ENCODE measurements at regions not wholly inside any gene's neighbourhood (a gene's known extent, or its start where the extent isn't known, plus 50 kb on each side); places are given as distances from the start of the nearest gene placed in this dataset.
A peak's percentile ranks its signal among the peaks of the same experiment; 100 is the strongest.

DNA sequence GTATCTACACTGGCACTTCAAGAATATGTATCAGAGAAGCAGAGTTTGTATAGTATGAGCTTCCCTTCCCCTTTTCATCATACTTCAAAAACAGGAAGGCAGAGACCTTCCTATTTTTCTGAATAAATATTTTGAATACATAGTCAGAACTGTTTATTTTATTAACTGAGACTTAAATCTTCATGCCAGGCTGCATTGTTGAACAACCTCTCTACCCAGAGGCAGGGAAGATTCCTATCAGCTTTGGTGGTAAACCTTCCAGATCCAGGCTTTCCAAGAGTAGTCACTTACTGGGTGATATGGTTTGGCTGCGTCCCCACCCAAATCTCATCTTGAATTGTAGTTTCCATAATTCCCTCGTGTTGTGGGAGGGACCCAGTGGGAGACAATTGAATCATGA lies 217.4 kb upstream of the ATP11B start:
- no peak for DNase-seq

DNA sequence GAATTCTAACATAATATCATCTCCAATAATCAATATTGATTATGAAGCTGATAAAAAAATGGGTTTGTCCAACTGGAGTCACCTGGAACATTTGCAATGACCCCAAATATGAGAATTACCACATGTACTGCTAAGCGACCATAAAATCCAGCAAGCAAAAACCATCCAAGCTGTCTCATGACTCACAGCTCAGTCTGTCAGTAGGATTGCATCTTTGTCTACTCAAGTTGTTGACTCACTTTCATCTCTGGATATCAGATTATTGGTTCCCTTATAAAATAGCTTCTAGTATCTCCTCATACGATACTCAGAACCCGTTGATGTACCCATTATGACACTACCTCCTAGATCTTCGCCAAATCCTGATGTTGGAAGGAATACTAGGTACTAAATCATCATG lies 209.8 kb upstream of the ATP11B start:
- DNase-seq, result no peak

DNA sequence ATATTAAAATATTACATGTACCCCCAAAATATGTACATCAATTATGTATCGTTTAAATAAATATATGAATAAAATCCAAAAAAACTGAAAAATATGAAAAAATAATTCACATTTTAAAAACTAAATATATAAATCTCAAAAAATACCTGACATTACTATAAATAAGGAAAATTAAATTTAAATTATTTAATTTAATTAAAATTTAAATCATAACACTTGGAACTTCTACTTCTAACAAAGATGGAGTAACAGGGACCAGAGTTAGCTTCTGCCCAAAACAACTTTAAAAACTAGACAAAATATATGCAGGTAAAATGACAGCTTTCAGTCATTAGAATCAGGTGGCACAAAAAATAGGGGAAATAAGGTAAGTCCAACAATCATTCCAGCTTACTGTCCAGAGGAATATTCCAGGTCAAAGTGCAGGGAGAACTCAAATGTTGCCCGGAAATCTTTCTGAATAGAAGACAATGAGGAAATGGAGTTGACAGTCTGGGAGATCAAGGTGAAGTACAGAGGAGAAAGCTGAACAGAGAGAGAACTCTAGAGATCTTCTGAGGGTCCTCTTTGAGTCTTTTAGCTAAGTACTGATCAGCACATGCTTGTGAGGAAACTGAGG lies 207.7 kb upstream of the ATP11B start:
- no peak for DNase-seq

- no peak for DNase-seq
Measured at GRCh38 chr3:182592747-182593146, 200.6 kb upstream of the ATP11B start.

- DNase-seq, result no peak
Measured at GRCh38 chr3:182596676-182597410, 196.5 kb upstream of the ATP11B start.

DNA sequence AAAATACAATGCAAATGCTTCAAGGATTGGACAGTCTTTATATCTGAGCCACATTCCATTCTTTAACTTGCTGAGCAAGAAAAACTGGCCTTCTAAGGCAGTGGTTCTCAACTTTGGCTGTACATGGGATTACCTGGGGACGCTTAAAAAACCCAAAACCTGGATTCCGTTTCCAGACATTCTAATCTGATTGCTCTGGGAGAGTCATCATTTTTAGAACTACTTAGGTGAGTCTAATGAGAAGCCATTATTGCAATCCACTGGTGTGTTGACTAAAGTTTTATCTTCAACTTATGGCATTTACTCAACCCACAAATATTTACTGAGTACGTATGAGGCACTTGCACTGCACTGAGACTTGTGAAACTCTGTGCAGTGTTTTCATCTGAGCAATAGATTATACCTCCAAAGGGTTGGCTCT lies 195.7 kb upstream of the ATP11B start:
- DNase-seq, result no peak

DNA sequence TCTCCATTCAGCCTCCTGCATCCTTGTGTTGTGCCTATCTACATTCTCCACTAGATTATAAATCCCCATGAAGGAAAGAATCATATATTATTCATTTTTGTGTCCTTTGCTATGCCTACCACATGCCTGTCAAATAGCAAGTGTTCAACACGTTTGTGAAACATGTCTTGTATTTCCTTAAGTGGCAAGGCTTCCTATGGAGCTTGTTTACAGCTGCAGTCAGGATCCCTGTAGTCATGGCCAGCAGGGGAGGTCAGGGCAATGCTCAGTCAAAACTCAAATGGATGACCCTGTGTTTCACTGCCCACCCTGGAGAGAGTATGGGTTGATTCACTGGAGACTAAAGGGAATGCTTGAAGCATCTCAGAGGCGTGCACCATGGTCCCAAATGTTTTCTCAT lies 191.7 kb upstream of the ATP11B start:
- DNase-seq, result no peak

DNA sequence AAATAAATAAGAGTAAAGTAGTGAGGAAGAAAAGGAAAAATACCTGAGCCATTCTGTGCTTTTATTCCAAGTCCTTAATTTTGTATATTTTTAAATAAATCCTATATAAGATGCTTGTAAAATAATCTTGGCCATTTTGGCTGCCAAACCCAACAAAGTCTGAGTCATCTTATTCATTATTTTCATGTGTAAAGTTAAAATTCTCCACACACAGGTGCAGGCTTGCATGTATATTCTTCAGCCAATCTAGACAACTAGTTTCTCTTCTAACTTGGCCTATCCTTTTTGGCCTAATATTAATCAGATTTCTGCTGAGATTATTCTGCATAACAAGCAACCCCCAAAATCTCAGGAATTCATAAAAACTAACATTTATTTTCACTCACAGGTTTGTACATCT lies 189.8 kb upstream of the ATP11B start:
- DNase-seq, result no peak

DNA sequence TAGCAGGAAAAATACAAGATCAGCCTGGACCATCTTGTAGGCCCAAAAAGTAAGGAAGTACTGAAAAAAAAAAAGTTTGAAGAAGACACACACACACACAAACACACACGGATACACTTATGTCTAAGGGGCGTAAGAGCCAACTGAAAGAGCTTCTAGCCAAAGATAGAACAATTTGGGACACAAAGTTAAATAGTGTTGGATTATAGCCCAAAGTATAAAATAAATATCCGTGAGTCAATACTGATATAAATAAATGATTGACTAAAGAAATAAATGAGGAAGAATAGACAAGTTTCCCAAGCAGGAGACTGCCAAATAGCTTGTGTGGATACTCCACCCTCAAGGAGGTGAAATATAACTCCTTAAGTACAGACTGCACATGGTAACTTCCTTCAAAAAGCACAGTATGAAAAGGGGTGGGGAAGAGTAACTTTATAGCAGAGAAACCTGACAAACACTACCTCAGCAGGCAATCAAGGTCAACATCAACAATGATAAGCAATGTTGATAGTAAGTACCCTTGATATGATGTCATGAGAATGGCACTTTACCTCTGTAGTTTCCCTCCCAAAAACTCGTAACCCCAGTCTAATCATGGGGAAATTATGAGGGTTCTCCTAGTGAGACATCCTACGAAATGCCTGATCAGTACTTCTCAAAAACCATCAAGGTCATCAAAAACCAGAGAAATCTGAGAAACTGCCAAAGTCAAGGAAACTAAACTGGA lies 187.3 kb upstream of the ATP11B start:
- no peak for DNase-seq

DNA sequence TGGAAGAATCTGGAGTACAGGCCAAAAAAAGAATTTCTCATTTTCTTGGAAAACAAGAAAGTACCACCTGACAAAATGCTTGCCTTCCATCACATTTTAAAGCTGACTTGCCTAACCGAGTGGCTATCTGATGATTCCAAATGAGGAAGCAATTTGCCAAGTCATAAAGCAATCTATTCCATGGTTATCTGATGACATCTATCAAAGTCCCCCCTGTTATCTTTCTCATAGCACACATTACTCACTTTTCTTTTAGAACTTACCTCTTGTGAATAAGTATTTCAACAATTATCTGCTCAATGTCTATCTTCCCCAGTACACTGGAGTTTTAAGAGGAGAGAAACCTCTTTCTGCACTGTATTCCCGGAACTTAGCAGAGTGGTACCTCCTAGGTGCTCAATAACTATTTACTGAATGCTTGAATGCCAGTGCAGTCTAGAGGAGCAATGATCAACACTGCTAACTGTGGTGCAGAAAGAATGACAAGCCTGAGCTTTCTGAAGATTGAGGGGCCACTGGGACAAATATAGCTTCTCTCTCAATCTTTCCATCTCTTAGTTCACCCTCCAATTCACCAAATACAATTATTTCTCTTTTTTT lies 186.3 kb upstream of the ATP11B start:
- DNase-seq, result no peak

GRCh38 chr3:182608832-182609231 lies 184.5 kb upstream of the ATP11B start:
- DNase-seq, result peak; percentile 16

DNA sequence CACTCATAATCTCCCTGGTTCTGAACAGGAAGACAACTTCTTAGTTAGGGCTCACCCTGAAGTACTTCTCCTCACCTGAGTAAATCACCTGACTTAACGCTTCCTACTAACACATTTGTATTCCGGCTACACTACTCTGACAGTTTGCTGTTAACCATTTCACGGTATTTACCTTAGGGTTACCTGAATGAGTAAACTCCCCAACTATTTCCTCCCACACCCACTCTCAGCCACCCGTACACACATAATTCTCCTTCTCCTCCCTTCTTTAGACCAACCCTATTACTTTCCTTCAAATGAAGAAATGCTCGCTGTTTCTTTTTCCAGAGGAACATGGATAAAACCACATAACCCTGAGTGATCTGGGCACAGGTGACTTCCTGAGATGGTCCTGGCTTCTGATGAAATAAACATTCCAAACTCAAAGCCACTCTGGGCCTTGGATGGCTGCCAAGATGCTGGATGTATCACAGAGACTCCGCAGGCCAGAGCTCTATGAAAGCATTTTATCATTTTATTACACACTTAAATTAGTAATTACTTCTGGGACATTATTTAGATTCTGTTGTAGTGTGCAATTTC lies 183.6 kb upstream of the ATP11B start:
- no peak for DNase-seq

GRCh38 chr3:182612332-182612731 lies 181.0 kb upstream of the ATP11B start:
- no peak for DNase-seq

DNA sequence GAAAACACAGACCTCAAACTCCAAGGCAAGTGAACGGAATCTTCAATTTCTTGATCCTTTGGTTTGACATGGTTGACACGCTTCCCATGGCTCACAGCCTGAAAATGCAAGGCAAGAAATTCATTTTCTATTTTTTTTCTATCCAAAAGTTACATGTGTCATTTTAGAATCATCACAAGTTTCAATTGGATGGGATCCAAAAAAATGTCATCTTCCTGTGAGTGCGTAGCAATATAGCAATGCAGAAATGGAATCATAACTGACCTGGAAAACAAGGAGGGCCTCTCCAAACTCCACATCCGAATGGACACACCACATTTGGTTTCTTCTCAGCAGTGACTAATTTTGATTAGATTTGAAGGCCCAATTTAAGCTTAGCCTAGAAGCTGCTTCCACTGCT lies 175.8 kb upstream of the ATP11B start:
- no peak for DNase-seq

- DNase-seq, result peak; percentile 51
Measured at GRCh38 chr3:182618085-182618732, 175.1 kb upstream of the ATP11B start.

DNA sequence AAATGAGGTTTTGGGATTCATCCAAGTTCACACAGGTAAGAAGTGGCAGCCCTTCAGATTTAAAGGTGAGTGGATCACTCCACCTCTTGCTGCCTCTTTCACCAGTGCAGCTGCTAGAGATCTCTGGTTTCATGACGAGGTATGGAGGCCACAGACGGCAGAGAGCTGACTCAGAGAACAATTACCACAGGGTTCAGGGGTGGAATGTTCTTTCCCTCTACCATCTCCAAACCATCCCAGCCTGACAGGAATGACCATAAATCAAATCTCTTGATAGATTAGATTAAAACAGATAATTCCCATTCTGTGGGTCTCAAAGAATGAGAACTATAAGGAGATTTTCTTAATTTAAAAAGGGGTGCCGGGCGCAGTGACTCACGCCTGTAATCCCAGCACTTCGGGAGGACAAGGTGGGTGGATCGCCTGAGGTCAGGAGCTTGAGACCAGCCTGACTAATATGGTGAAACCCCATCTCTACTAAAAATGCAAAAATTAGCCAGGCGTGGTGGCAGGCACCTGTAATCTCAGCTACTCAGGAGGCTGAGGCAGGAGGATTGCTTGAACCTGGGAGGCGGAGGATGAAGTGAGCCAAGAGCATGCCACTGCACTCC lies 174.2 kb upstream of the ATP11B start:
- no peak for DNase-seq

GRCh38 chr3:182620723-182621434 lies 172.4 kb upstream of the ATP11B start:
- no peak for DNase-seq

GRCh38 chr3:182621435-182622240 lies 171.7 kb upstream of the ATP11B start:
- no peak for DNase-seq

DNA sequence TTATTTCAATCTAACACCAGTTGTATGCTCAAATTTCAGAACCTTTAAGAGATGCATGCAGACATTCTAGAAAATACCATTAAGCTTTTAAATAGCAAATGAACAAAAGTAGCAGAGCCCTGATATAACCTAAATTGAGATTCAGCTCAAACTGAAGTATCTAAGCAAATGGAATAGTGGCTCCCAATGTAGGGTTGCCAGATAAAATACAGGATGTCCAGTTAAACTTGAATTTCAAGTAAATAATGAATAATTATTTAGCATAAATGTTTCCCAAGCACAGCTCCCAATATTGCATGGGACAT lies 171.1 kb upstream of the ATP11B start:
- DNase-seq, result no peak
